ENCODE measurements at regions not wholly inside any gene's neighbourhood (a gene's known extent, or its start where the extent isn't known, plus 50 kb on each side); places are given as distances from the start of the nearest gene placed in this dataset.

DNA sequence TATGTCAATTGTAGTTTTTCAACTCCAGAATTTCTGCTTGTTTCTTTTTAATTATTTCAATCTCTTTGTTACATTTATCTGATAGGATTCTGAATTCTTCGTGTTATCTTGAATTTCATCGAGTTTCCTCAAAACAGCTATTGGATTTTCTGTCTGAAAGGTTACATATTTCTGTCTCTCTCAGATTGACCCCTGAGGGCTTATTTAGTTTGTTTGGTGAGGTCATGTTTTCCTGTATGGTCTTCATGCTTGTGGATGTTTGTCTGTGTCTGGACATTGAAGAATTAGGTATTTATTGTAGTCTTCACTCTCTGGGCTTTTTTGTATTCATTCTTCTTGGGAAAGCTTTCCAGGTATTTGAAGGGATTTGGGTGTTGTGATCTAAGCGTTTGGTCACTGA, 85.6 kb downstream of the SNAPC1 start:
- Histone ChIP-seq H3K4me3 (ENCODE audit: low read depth, low read length) (no peak overlapping the region), H3K27me3 (ENCODE audit: control insufficient read depth, insufficient read depth, low read length) (no peaks in the 10 kb centered on the region), H3K36me3 (ENCODE audit: control insufficient read depth, insufficient read depth, low read length) (no peaks in the 10 kb centered on the region)
- FAIRE-seq (no peak), DNase-seq (ENCODE audit: low read depth) (no peak)
- TF ChIP-seq, protein P1, sequence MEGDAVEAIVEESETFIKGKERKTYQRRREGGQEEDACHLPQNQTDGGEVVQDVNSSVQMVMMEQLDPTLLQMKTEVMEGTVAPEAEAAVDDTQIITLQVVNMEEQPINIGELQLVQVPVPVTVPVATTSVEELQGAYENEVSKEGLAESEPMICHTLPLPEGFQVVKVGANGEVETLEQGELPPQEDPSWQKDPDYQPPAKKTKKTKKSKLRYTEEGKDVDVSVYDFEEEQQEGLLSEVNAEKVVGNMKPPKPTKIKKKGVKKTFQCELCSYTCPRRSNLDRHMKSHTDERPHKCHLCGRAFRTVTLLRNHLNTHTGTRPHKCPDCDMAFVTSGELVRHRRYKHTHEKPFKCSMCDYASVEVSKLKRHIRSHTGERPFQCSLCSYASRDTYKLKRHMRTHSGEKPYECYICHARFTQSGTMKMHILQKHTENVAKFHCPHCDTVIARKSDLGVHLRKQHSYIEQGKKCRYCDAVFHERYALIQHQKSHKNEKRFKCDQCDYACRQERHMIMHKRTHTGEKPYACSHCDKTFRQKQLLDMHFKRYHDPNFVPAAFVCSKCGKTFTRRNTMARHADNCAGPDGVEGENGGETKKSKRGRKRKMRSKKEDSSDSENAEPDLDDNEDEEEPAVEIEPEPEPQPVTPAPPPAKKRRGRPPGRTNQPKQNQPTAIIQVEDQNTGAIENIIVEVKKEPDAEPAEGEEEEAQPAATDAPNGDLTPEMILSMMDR (IDR thresholded peaks at IDR 0.05; ENCODE audit: insufficient read depth, low read length, severe bottlenecking), result no peak

DNA sequence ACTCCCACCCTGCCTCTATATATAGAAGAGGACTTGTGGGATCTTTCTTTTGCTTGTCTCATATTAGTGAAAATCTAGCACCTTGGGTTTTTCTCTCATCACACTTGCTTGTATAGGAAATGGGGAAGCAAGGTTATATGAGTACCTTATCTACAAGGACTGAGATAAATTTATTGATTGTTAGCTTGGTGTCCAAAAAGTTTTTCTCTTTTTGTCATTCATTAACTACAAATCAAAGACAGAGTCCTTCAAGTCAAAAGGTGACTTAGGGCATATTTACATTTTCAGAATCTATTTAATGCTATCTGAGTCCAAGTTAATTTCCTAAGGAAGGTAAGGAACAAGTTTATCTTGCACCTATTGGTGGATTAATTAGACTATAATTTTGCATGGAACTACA, 92.7 kb downstream of the SNAPC1 start:
- H3K36me3 ChIP-seq (ENCODE audit: control insufficient read depth, insufficient read depth, low read length), result no peaks in the 10 kb centered on the region
- no peak overlapping the region for H3K4me3 ChIP-seq (ENCODE audit: low read depth, low read length)
- H3K27me3 ChIP-seq (ENCODE audit: control insufficient read depth, insufficient read depth, low read length), result no peaks in the 10 kb centered on the region
- FAIRE-seq, result no peak
- TF ChIP-seq, protein P1 (IDR thresholded peaks at IDR 0.05; ENCODE audit: insufficient read depth, low read length, severe bottlenecking), result no peak
- no peak for DNase-seq (ENCODE audit: low read depth)

DNA sequence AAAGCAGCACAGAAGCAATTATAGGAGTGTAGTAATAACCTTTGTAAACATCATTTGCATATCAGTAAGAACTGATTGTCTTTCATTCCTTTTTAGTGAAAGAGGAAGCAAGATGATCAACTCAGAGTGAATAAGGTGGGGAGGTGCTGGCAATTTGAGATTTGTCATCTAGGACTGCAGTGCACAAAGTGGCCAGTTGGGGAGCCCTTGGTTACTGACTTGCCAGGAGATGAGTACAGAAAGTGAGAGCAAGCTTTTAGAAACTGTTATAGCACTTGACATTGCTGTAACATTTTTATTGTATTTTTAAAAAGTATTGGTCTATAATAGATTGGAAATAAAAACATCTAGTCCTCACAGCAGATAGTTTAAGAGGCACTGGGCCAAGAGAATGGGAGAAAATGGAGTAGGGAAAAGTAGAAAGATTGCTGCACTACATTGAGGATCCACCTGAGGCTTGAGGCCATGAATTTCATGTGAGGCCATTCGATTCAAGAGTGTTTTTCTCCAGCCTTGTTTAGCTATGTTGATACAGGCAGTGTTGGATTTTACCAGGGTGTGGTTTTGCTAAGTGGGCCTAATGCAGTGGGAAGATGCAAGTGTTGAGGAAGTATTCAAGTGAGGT, 98.2 kb downstream of the SNAPC1 start:
- no peaks in the 10 kb centered on the region for H3K36me3 ChIP-seq (ENCODE audit: control insufficient read depth, insufficient read depth, low read length)
- no peaks in the 10 kb centered on the region for H3K27me3 ChIP-seq (ENCODE audit: control insufficient read depth, insufficient read depth, low read length)
- TF ChIP-seq, protein P1 (IDR thresholded peaks at IDR 0.05; ENCODE audit: insufficient read depth, low read length, severe bottlenecking), result peak; percentile 82
- DNase-seq (ENCODE audit: low read depth), result peak; percentile 54
- FAIRE-seq, result peak; percentile 47
- no peak overlapping the region for H3K4me3 ChIP-seq (ENCODE audit: low read depth, low read length)

GRCh38 chr14:61861320-61861865, 99.2 kb downstream of the SNAPC1 start:
- TF ChIP-seq, protein P1 (IDR thresholded peaks at IDR 0.05; ENCODE audit: insufficient read depth, low read length, severe bottlenecking), result no peak
- H3K4me3 ChIP-seq (ENCODE audit: low read depth, low read length), result no peak overlapping the region
- no peaks in the 10 kb centered on the region for H3K27me3 ChIP-seq (ENCODE audit: control insufficient read depth, insufficient read depth, low read length)
- no peak for DNase-seq (ENCODE audit: low read depth)
- no peak for FAIRE-seq
- H3K36me3 ChIP-seq (ENCODE audit: control insufficient read depth, insufficient read depth, low read length), result no peaks in the 10 kb centered on the region

DNA sequence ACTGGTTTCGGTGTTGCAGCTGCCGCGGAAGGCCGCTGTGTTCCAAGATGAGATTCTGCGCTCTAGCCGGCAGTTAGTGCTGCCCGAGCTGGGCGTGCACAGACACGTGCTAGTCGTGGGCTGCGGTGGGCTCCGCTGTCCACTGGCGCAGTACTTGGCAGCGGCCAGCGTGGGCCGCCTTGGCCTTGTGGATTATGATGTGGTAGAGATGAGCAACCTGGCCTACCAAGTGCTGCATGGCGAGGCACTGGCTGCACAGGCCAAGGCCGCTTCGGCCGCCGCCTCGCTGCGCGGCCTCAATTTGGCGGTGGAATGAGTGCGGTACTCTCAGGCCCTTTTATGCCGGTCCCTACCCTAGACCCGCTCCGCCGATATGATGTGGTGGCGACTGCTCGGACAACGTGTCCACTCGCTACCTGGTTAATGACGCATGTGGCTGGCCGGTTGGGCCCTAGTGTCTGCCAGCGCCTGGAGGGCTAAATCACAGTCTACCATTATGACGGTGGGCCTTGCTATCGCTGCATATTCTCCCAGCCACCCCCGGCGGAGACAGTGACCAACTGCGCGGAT, 102.2 kb downstream of the SNAPC1 start:
- DNase-seq (ENCODE audit: low read depth), result no peak
- FAIRE-seq, result no peak
- H3K36me3 ChIP-seq (ENCODE audit: control insufficient read depth, insufficient read depth, low read length), result no peaks in the 10 kb centered on the region
- no peak overlapping the region for H3K4me3 ChIP-seq (ENCODE audit: low read depth, low read length)
- H3K27me3 ChIP-seq (ENCODE audit: control insufficient read depth, insufficient read depth, low read length), result no peaks in the 10 kb centered on the region
- TF ChIP-seq, protein P1 (IDR thresholded peaks at IDR 0.05; ENCODE audit: insufficient read depth, low read length, severe bottlenecking), result no peak

Data from bronchial epithelial cell (primary cell).